SK-N-DZ (cell line): ENCODE measurements at regions not wholly inside any gene's neighbourhood (a gene's known extent, or its start where the extent isn't known, plus 50 kb on each side); places are given as distances from the start of the nearest gene placed in this dataset.
"Not testable (repeated sequence)": the region's sequence is repeated elsewhere in the genome, so short reads cannot be mapped to it uniquely, and the experiment has no call there.

Source experiments
- DNase-seq: peaks from one replicate; pipeline ENCODE4 v3.0.0-alpha.2; 2015; ENCODE audit warnings: low spot score

DNA sequence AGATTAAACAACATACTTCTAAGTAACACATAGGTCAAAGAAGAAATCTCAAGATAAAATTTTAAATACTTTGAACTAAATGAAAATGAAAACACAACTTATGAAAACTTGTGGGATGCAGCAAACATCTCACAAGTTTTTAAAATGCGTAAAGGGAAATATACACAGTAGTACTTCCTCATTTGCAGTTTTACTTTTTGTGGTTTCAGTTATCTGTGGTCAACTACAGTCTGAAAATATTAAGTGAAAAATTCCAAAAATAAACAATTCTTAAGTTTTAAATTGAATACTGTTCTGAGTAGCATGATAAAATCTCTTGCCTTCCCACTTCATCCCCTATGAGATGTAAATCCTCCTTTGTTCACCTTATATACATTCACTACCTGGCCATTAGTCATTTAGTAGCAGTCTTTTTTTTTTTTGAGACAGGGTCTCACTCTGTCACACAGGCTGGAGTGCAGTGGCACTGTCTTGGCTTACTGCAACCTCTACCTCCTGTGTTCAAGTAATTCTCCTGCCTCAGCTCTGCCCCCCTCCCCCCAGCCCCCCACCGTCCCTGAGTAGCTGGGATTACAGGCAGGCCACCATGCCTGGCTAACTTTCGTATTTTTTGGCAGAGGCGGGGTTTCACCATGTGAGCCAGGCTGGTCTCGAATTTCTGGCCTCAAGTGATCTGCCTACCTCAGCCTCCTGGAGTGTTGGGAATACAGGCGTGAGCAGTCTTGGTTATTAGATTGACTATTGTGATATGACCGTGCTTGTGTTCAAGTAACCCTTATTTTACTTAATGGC lies 154.6 kb upstream of the AHI1 start:
- no peak for DNase-seq

DNA sequence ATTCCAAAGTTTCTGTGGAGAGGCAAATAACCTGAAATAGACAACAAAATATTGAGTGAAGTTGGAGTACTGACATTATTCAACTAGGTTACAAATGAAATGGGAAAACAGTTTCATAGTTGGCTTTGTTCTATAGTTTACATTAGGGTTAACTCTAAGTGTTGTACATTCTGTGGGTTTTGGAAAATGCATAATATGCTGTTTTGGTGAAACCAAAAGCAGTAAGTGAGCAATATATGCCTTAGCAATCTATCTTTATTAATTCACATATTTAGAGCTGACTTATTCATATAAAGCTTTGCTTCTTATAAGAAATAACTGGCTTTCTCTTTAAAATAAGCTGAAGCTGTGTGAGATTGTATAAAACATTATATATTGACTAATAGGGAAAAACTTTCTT lies 157.5 kb upstream of the AHI1 start:
- DNase-seq, result no peak

DNA sequence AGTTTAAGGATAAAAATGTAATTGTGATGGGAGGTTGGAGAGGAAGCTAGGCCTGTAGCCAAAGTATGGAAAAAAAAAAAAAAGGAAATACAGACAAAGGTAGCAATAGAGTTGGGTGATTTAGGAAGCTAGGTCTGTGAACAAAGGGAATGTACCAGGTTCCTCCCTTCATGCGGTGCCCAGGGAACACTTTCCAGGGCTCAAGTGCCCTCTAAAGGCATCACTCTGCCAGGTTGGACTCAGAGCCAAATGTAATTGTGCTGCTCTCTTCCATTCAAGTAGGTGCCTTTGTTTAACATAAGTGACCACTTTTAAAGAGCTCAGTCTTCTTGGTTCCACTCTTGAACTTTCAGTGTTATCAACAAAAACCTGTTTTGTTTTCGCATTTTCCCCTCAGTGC lies 159.7 kb upstream of the AHI1 start:
- no peak for DNase-seq

DNA sequence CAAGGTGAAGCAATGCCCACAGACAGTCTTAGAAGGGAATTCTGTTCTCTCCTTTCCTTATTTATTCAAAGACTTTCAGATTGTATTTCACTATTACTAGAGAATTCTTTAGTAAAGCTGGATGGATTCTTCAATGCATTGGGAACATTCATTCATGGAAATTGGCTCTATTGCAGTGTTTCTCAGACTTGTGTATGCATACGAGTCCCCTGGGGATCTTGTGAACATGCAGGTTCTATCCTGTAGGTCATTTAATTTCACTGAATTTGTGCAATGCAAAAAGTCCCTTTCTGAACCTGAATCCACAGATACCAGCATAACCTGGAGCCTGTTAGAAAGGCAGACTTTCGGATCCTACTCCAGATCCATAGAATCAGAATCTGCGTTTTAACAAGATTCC lies 160.9 kb upstream of the AHI1 start:
- no peak for DNase-seq

DNA sequence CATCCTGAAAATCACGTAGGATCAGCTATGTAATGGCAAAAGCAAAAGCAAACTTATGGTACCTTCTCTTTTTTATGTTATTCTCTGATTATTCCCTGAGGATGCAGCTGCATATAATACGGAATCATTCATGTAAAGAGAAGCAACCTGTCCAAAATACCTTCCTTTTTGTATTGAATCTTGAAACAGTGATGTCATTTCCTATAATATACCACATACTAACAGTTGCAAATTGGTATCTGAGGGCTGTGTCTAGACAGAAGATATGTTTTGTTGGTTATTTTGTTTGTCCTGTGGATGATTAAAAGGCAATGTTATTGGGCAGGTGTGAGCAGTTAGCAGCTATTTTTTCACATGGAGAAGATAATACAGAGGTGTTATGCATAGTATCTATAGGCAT lies 161.4 kb upstream of the AHI1 start:
- no peak for DNase-seq

DNA sequence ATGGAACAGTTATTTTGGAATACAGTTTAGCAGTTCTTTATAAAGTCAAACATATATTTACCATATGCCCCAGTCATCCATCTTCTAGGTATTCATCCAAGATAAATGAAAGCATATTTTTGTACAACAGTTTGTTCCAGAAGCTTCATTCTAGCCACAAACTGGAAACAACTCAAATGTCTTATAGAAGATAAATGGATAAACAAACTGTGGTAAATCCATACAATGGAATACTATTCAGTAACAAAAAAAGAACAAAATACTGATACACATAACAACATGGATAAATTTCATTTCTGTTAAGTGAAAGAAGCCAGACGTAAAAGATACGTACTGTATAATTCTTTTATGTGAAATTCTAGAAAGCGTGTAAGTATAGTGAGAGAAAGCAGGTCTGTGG lies 167.0 kb upstream of the AHI1 start:
- DNase-seq, result no peak

DNA sequence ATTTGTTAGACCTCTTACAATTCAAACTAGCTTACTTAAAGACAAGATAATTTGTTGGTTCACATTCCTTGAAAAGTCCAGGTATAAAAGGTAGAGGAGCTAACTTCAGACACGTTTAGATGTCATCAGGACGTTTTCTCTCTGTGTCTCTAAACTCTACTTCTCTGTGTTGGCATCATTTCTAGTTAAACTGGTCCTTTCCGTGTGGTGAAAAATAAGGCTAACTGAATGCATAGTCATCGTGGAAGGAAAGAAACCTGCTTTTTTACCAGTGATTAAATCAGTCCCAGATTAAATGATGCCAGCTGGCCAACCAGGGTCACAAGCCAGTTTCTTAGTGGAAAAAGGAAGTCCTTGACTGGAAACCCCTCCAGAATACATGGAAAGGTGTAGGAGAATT lies 168.4 kb upstream of the AHI1 start:
- DNase-seq, result no peak

DNA sequence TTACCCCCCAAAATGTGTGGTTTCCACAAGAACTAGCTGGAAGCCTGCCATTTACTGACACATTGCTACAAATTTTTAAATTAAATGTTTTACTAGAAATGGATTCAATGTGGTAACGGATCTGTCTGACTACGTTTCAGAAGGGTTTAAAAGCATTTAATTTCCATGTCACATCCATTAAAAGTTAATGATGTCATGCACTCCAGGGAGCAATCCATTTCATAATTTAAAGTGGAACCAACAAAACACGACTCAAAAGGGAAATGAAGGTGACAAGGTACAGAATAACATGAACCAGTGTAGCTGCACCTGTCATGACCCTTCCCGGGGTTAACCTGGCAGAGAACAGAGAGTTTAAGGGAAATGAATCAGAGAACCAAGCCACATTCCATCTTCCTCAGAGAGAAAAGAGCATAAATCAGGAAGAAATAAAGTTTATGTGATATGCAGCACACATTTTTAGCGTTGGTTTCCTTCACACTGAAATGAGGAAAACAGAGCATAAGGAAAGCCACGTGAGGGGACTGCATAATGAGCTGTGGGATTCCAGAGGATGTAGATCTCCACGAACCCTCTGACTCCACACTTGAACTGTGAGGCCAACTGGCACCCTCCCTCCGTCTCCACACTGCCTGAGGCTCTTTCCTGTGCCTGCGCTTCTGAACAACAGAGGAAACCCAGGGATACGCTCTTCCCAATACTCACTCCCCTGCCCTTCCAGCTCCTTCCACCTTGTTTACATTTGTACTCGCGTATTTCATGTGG lies 170.3 kb upstream of the AHI1 start:
- no peak for DNase-seq

DNA sequence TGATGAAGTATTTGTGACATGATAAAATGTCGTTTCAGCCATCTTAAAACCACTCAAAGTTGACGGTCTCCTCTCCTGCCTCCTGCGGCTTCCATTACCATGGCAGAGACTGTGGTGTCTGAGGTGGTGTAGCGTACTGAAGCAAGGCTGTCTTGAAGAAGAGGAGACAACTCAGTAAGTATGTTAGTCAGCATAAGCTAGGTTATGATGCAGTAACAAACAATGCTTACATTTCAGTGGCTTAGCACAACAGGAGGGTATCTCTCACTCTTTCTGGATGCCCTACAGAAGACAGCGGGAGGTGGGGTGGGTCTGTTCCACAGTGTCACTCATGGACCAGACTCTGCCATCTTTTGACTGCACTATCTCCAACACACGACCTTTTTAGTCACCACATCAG lies 174.7 kb upstream of the AHI1 start:
- DNase-seq, result no peak

DNA sequence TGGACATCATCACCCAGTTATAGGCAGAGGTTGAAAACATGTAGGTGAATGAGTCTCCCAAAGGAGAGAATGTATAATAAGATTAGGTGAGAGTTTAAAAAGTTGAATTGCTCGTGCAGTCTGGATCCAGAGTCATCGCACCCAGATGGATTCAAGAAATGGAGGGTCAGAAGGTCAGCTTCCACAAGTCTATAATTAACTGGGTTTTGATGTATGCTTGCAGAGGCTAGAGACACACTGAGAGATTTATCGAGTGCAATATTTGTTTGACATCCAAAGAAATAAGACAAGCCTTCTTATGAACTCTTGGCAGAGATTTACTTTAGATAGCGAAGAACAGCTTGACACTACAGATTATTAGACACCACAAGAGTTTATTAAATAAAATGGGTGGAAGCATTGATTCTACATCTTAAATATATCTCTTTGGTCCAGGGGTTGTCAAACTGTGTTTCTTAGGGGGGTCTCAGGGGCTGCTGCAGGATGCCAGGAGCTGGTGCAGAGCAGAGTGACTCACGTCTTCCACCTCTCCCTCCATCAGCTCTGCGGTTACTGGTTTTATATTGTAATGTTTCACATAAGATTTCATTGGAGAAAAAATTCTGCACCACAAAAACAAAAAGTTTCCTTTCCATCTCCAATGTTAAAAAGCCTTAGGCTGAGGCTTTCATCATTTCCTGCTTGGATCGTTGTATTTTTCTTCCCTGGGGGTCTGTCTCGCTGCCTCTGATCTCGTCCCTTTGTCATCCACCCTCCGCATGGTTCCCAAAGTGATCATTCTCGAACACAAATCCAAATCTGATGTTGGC lies 176.2 kb upstream of the AHI1 start:
- DNase-seq, result no peak

DNA sequence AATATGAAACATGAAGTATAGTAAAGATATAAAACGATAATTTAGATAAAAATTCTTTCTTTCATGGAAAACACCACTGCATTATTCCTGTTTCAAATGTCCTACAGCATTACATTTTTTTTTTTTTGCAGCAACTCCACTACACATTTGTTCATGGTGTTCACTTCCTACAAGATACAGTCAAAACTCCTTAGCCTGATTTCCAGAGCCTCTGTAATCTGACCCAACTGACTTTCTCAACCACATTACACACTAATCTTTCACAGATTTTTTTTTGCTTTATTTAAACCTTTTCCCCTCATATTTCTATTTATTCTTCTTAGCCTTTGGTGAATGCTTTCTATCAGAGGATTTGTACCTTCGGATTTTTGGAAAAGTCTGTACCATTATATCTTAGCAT lies 176.5 kb upstream of the PDE7B start:
- no peak for DNase-seq

DNA sequence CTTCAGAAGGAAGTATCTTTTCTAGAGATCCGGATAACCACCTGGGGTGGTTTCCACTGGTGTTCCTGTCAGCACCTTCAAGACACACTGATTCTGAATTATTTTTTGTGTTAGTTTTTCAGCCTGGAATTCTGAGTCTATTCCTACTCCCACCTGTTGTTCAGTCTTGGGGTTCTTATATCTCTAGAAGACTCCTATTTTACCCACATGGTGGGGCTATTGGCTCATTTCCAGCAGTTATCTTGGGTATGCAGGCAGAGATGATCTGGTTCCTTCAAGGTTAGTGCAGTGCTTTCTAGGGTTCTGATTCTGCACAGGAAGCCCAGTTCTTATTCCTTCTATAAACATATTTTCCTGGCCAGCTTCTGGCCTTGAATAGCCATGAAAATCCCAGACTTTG lies 175.6 kb upstream of the PDE7B start:
- DNase-seq, result peak; percentile 69

DNA sequence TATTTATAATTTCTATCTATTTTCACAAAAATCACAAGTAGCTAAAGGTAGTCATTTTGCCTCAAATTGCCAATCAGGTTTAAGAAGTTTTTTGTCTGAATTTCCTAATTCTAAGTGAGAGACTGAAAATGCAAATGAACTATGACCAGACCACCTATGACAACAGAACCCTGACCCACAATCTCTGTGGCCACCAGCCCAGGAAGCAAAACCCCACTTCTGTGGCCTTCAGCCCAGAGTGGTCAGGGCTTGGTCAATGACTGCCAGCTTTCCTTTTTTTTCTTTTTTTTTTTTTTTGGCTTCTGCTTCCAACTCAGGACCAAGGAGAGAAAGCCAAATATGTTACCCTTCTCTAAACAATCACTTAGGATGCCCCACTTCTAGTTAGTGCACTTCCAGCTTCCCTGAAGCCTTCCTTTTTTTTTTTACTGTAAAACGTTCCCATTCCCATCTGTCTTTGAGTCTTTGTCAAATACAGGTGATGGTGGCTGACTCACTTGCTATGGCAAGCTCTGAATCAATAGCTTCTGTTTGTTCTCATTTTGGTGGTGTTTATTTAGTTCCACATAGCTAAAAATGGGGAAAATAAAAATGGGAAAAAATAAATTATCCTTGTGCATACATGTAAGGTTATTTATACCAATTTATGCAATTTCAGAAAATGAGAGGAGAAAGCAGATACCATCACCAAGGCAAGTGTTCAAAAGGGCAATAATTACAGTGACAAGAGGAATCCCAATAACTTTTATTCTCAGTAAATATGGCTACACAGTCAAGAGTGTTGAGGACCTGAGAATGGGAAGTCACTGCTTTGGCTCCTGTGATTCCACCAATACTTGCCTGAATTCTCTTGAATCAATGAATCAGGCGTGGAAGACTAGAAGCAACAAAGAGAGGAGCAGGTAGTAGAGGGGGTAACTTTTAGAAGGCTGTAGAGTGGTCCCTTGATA lies 170.3 kb upstream of the PDE7B start:
- no peak for DNase-seq

DNA sequence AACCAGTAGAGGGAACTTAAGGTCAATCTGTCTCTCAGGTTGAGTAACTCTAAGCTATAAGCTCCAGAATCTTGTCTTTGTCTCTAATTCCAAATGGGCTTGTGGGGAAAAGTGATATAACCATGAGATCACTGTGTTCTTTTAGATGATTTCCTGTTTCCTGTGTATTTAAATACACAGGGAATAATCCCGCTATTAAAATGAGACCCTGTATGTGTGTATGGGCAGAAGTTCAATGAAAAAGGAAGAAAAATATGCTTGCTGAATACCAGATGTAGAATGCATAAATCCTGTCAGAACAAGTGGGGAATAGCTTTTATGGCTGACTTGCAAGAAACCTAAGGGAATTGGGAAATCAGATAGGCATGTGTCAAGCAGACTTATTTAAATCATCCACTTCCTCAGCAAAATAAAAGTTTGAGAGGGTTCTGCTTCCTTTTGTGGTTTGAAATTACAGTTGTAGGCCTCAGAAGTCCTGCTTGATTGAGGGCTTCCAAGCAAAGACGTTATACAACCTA lies 164.7 kb upstream of the PDE7B start:
- DNase-seq, result no peak

DNA sequence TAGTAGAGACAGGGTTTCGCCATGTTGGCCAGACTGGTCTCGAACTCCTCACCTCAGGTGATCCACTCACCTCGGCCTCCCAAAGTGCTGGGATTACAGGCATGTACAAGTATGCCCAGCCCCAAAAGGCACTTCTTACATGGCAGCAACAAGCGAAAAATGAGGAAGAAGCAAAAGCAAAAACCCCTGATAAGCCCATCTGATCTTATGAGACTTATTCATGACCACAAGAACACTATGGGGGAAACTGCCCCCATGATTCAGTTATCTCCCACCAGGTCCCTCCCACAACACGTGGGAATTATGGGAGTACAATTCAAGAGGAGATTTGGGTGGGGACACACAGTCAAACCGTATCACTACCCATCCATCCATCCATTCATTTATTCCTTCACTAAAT lies 163.0 kb upstream of the PDE7B start:
- not testable (repeated sequence) for DNase-seq

DNA sequence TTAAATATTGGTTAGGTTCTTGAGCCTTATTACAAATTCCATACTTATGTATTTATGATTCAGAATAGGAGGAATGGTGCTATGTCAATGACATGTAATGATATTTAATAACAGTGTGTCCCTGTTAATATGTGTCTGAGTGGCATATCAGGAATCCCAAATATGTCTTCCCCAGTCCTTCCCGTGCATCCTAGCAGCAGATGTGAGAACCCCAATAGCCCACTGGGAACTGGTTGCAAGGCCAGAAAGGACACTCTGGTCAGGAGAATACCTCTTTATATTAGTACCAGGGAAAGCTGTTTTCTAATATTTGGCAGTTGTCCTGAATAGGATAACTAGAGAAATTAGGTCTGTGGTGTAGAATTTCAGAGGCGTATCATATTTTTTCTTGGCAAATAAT lies 159.1 kb upstream of the PDE7B start:
- DNase-seq, result no peak

DNA sequence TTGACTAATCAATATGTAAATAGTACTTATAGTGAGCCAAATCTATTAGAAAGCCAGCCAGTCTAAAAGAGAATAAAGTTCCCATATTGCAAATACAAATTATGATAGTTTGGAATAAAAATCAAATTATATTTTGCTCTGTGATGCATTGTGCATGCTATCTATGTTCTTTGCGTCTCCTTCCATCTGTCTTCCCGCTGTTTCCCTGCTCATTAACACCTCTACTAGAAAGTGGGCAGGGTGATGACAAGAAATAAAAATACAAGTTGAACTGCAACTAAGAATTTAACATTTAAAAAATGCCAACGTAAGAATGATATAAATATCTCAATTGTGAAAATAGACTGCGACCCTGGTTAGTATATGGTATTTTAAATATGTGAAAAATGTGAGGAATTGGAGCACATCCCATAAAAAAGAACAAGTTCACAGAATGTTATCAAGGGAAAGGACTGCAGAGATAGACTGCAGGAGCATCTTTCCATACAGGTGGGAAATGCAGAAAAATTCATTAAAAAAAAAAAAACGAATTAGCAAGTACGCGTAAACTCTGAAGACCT lies 157.6 kb upstream of the PDE7B start:
- DNase-seq, result no peak

DNA sequence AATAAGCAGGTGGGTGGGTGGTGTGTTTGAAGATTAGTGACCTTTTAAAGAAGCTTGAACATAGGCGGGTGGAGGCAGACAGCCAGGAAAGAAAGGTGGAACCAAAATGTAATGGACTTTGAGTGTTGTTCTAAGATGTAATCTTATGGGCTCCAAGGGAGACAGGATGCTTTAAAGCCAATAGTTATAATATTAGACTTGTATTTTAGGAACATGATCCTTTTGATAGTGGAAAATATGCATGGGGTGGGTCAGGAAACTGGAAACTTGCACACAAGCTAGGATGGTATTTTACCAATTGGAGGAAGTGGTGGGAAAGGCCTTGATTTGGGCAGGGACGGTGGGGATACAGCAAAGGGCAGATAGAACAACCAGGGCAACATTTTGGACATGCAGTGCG lies 151.8 kb upstream of the PDE7B start:
- DNase-seq, result no peak

DNA sequence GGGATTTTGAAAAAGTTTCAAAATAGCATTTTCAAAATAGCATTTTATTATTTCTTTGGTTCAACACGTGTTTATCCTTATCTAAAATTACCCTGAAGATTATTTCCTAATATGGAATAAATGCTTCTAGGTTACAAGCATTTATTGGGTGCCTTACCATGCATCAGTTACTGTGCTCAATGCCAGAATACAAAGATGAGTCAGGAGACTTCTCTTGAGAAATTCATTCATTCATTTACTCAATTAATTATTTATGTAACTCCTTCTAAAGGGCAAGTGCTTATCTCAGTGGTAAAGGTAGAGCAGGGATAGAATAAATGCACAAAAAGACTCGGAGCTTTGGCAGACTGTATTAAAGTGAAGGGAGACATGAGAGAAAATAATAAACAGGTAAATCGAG lies 150.1 kb upstream of the PDE7B start:
- no peak for DNase-seq

DNA sequence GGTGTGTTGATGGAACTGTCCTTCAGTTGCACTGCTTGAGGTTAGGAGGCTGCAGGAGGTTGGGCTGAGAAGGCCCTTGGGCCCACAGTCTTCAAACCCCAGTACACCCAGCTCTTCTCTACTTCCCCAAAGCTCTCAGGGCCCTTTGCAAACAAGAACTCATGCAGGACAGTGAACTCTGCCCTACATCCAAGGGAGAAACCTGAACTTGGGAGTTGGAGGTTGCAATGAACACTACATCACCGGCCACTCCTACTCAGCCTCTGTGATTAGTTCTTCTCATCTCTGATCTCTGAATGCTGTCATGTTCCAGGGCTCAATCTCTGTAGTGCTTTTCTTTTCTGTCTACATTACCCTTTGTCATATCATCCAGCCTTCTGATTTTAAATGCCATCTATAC lies 148.5 kb upstream of the PDE7B start:
- DNase-seq, result no peak

DNA sequence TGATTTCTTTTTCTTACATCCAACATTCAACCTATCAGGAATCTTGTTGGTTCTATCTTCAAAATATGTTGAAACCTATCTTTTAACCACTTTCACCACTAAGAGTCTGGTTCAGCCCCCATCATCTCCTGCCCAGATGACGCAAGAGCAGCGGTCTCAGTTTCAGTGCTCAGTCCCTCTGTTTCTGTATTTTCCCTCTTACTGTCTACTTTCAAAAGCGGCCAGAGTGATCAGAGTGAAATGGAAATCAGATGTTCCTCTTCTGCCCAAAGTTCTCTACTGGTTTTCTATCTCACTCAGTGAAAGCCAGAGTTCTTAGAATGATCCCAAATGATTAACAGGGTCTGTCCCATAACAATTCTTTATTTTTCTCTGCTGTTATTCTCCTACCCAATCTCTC lies 147.9 kb upstream of the PDE7B start:
- DNase-seq, result no peak
